Neural crest cell (in vitro differentiated cells): ENCODE measurements at regions not wholly inside any gene's neighbourhood (a gene's known extent, or its start where the extent isn't known, plus 50 kb on each side); places are given as distances from the start of the nearest gene placed in this dataset.

Source experiments
- DNase-seq: peaks from one replicate; pipeline ENCODE4 v3.0.0; 2021; ENCODE audit warnings: low read depth, mixed read lengths, low spot score
- H3K27ac Mint-ChIP-seq: one replicate; pipeline ENCODE4 v1.8.0; 2021; ENCODE audit warnings: mild to moderate bottlenecking, mixed read lengths; ENCODE audit not compliant: unreplicated experiment
- H3K27me3 Mint-ChIP-seq: 2 replicates; pipeline ENCODE4 v1.8.0; 2021; ENCODE audit warnings: low read depth, mild to moderate bottlenecking, mixed read lengths
- H3K36me3 Mint-ChIP-seq: 2 replicates; pipeline ENCODE4 v1.8.0; 2021; ENCODE audit warnings: low read depth, mild to moderate bottlenecking, mixed read lengths
- H3K4me1 Mint-ChIP-seq: 2 replicates; pipeline ENCODE4 v1.8.0; 2021; ENCODE audit warnings: mixed read lengths
- H3K4me3 Mint-ChIP-seq: one replicate; pipeline ENCODE4 v1.8.0; 2021; ENCODE audit warnings: mild to moderate bottlenecking, mixed read lengths
- H3K9me3 Mint-ChIP-seq: 2 replicates; pipeline ENCODE4 v1.8.0; 2021; ENCODE audit warnings: mixed read lengths
- TF ChIP-seq, protein P1 (sequence below): fragments of 200-600 bp; sonication (generic); conservative IDR thresholded peaks from 2 replicates; pipeline ENCODE4 v1.5.0; 2021; ENCODE audit warnings: antibody characterized with exemption, mild to moderate bottlenecking

GRCh38 chrX:110427076-110427475 is 68.4 kb downstream of the RTL9 start:
- Mint-ChIP-seq H3K27me3 (peaks cover 2% of the 10 kb centered on the region), H3K27ac (no peak overlapping the region), H3K4me3 (no peak overlapping the region), H3K9me3 (no peaks in the 10 kb centered on the region), H3K36me3 (no peaks in the 10 kb centered on the region), H3K4me1 (peaks cover 9% of the 10 kb centered on the region)
- no peak for DNase-seq
- TF ChIP-seq, protein P1, sequence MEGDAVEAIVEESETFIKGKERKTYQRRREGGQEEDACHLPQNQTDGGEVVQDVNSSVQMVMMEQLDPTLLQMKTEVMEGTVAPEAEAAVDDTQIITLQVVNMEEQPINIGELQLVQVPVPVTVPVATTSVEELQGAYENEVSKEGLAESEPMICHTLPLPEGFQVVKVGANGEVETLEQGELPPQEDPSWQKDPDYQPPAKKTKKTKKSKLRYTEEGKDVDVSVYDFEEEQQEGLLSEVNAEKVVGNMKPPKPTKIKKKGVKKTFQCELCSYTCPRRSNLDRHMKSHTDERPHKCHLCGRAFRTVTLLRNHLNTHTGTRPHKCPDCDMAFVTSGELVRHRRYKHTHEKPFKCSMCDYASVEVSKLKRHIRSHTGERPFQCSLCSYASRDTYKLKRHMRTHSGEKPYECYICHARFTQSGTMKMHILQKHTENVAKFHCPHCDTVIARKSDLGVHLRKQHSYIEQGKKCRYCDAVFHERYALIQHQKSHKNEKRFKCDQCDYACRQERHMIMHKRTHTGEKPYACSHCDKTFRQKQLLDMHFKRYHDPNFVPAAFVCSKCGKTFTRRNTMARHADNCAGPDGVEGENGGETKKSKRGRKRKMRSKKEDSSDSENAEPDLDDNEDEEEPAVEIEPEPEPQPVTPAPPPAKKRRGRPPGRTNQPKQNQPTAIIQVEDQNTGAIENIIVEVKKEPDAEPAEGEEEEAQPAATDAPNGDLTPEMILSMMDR, result no peak

- TF ChIP-seq, protein P1, result no peak
- no peak for DNase-seq
- Mint-ChIP-seq H3K27ac (no peak overlapping the region), H3K4me3 (no peak overlapping the region), H3K36me3 (no peaks in the 10 kb centered on the region), H3K4me1 (peaks cover 9% of the 10 kb centered on the region), H3K9me3 (no peaks in the 10 kb centered on the region), H3K27me3 (peaks cover 2% of the 10 kb centered on the region)
These were observed 69.5 kb downstream of the RTL9 start for GRCh38 chrX:110428144-110428543.

DNA sequence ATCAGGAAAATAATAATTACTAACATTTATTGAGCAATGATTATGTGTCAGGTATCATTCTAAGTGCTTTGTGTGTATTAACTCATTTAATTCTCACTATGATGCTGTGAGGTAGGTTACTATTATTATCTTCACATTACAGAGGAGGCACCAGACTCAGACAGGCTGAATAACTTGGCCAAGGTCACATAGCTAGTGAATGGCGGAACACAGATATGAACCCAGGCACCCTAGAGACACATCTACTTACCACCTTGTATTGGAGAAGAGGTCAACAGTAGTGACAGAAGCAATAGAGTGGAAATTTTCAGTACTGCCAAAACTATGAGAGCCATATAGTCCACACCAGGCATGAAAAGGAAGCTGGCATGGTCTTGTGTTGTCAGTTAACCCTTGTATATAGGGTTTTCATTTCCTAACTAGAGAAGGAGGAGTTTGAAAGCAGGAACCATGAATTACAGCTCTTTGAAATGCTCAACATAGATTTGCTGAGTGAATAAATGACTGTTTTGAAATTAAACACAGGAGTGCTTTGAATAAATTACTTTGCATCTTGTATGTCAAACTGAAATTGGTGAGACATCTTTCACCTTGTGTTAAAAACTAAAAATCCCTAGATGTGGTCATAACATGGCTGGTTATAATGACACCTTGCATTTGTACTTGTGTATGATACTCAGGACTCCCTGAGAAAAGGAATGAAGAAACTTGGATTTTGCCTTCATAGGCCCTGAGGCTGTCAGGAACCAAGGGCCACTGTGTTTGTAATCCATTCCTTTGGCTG is 71.8 kb downstream of the RTL9 start:
- peaks cover 18% of the 10 kb centered on the region for H3K4me1 Mint-ChIP-seq
- TF ChIP-seq, protein P1, result no peak
- no peaks in the 10 kb centered on the region for H3K36me3 Mint-ChIP-seq
- H3K4me3 Mint-ChIP-seq, result no peak overlapping the region
- DNase-seq, result no peak
- H3K27ac Mint-ChIP-seq, result no peak overlapping the region
- peaks cover 2% of the 10 kb centered on the region for H3K27me3 Mint-ChIP-seq
- H3K9me3 Mint-ChIP-seq, result no peaks in the 10 kb centered on the region

DNA sequence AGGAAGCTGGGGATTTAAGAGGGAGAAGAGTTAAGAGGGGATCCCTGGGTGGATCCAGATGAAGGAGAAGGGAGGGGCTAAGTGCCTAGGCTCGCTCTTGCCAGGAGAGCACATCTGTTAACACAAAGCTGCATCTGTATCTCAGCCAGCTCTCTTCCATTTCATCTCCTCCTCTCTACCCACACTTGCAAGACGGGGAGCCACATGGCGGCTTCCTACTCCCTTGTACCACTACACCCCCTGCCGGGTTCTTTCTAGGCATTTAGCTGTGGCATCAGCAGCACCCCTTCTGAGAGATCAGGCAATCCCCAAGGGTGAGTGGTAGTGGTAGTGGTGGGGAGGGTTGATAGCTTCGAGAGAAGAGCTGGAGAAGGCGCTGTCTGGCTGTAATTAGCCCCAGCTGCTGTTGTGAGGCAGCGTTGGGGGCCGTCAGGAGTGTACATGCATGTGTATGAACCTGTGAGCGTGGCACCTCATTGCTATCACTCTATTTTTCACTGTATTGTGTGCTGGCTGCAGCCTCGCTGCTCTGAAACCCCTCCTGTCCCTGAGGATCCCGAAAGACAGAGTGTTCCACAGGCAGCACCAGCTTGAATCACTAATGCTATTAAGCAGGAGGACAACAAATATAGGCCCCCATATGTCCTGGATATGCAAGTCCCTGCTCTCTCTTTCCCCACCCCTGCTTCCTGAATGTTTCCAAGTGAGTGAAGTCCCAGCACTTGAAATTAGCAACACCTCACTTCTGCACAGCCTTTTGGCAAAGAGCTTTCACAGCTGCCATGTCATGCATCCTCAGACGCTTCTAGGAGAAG is 73.7 kb downstream of the RTL9 start:
- Mint-ChIP-seq H3K36me3 (no peaks in the 10 kb centered on the region), H3K4me3 (no peak overlapping the region), H3K4me1 (peaks cover 9% of the 10 kb centered on the region), H3K27ac (peak overlapping the region; percentile 38), H3K9me3 (no peaks in the 10 kb centered on the region), H3K27me3 (no peaks in the 10 kb centered on the region)
- TF ChIP-seq, protein P1, result no peak
- no peak for DNase-seq

- Mint-ChIP-seq H3K4me3 (no peak overlapping the region), H3K9me3 (no peaks in the 10 kb centered on the region), H3K36me3 (no peaks in the 10 kb centered on the region), H3K27ac (no peak overlapping the region), H3K27me3 (no peaks in the 10 kb centered on the region), H3K4me1 (peaks cover 10% of the 10 kb centered on the region)
- TF ChIP-seq, protein P1, result no peak
- DNase-seq, result no peak
These were observed 74.2 kb downstream of the RTL9 start for GRCh38 chrX:110432906-110433215.
